H7 (cell line): ENCODE measurements at regions not wholly inside any gene's neighbourhood (a gene's known extent, or its start where the extent isn't known, plus 50 kb on each side); places are given as distances from the start of the nearest gene placed in this dataset.

Experiments
- DNase-seq: peaks from one replicate; pipeline ENCODE4 v3.0.0; 2012
- H3K27me3 ChIP-seq: 2 replicates; pipeline ENCODE4 v1.6.0; 2011; ENCODE audit warnings: mild to moderate bottlenecking, low read length; ENCODE audit not compliant: control insufficient read depth, insufficient read depth
- H3K36me3 ChIP-seq: replicated peaks from 2 replicates; pipeline ENCODE4 v1.5.1; 2011; ENCODE audit warnings: low read length; ENCODE audit not compliant: control insufficient read depth, insufficient read depth
- H3K4me3 ChIP-seq: 2 replicates; pipeline ENCODE4 v1.5.1; 2011; ENCODE audit warnings: low read depth, mild to moderate bottlenecking, control low read depth, low read length, moderate library complexity; ENCODE audit not compliant: insufficient read depth

GRCh38 chr6:66396145-66396544 is 689.1 kb upstream of the EYS start:
- Histone ChIP-seq H3K4me3 (no peak overlapping the region), H3K36me3 (no peaks in the 10 kb centered on the region), H3K27me3 (no peaks in the 10 kb centered on the region)
- DNase-seq = no peak

GRCh38 chr6:66390393-66390792 is 683.4 kb upstream of the EYS start:
- H3K36me3 ChIP-seq = no peaks in the 10 kb centered on the region
- DNase-seq = no peak
- no peaks in the 10 kb centered on the region for H3K27me3 ChIP-seq
- H3K4me3 ChIP-seq = no peak overlapping the region

GRCh38 chr6:66376001-66376400 is 669.0 kb upstream of the EYS start:
- no peak for DNase-seq
- H3K4me3 ChIP-seq = no peak overlapping the region

GRCh38 chr6:66369407-66369806 is 662.4 kb upstream of the EYS start:
- Histone ChIP-seq H3K27me3 (peaks cover 24% of the 10 kb centered on the region), H3K36me3 (no peaks in the 10 kb centered on the region)
- DNase-seq = no peak

More at GRCh38 chr6:66376001-66376400, 669.0 kb upstream of the EYS start:
- Histone ChIP-seq H3K36me3 (no peaks in the 10 kb centered on the region), H3K27me3 (peaks cover 23% of the 10 kb centered on the region)

GRCh38 chr6:66362888-66363287 is 655.9 kb upstream of the EYS start:
- H3K36me3 ChIP-seq = no peaks in the 10 kb centered on the region
- no peaks in the 10 kb centered on the region for H3K27me3 ChIP-seq
- DNase-seq = no peak
- no peak overlapping the region for H3K4me3 ChIP-seq

More at GRCh38 chr6:66369407-66369806, 662.4 kb upstream of the EYS start:
- H3K4me3 ChIP-seq = no peak overlapping the region

GRCh38 chr6:66361886-66362285 is 654.9 kb upstream of the EYS start:
- no peaks in the 10 kb centered on the region for H3K36me3 ChIP-seq
- DNase-seq = no peak
- no peak overlapping the region for H3K4me3 ChIP-seq
- H3K27me3 ChIP-seq = no peaks in the 10 kb centered on the region

GRCh38 chr6:66357781-66358180 is 650.8 kb upstream of the EYS start:
- DNase-seq = no peak
- Histone ChIP-seq H3K27me3 (no peaks in the 10 kb centered on the region), H3K36me3 (no peaks in the 10 kb centered on the region), H3K4me3 (no peak overlapping the region)

- Histone ChIP-seq H3K36me3 (no peaks in the 10 kb centered on the region), H3K27me3 (no peaks in the 10 kb centered on the region), H3K4me3 (no peak overlapping the region)
- no peak for DNase-seq
Observed at GRCh38 chr6:66355471-66355870, 648.4 kb upstream of the EYS start.

- no peak for DNase-seq
Observed at GRCh38 chr6:66344796-66345195, 637.8 kb upstream of the EYS start.

GRCh38 chr6:66340736-66341135 is 633.7 kb upstream of the EYS start:
- Histone ChIP-seq H3K4me3 (no peak overlapping the region), H3K36me3 (no peaks in the 10 kb centered on the region), H3K27me3 (no peaks in the 10 kb centered on the region)
- DNase-seq = no peak

More at GRCh38 chr6:66344796-66345195, 637.8 kb upstream of the EYS start:
- H3K27me3 ChIP-seq = no peaks in the 10 kb centered on the region
- no peaks in the 10 kb centered on the region for H3K36me3 ChIP-seq
- no peak overlapping the region for H3K4me3 ChIP-seq

- no peak for DNase-seq
- Histone ChIP-seq H3K4me3 (no peak overlapping the region), H3K27me3 (no peaks in the 10 kb centered on the region)
Observed at GRCh38 chr6:66336176-66336575, 629.1 kb upstream of the EYS start.

GRCh38 chr6:66328200-66328599 is 621.2 kb upstream of the EYS start:
- DNase-seq = no peak
- Histone ChIP-seq H3K4me3 (no peak overlapping the region), H3K36me3 (no peaks in the 10 kb centered on the region), H3K27me3 (no peaks in the 10 kb centered on the region)

More at GRCh38 chr6:66336176-66336575, 629.1 kb upstream of the EYS start:
- H3K36me3 ChIP-seq = no peaks in the 10 kb centered on the region

GRCh38 chr6:66326228-66326627 is 619.2 kb upstream of the EYS start:
- DNase-seq = no peak
- H3K4me3 ChIP-seq = no peak overlapping the region
- no peaks in the 10 kb centered on the region for H3K27me3 ChIP-seq
- no peaks in the 10 kb centered on the region for H3K36me3 ChIP-seq

GRCh38 chr6:66321017-66321416 is 614.0 kb upstream of the EYS start:
- Histone ChIP-seq H3K36me3 (no peaks in the 10 kb centered on the region), H3K4me3 (no peak overlapping the region), H3K27me3 (no peaks in the 10 kb centered on the region)
- DNase-seq = no peak

- H3K36me3 ChIP-seq = no peaks in the 10 kb centered on the region
- H3K4me3 ChIP-seq = no peak overlapping the region
- no peaks in the 10 kb centered on the region for H3K27me3 ChIP-seq
- no peak for DNase-seq
Observed at GRCh38 chr6:66307490-66307889, 600.5 kb upstream of the EYS start.

- DNase-seq = no peak
- H3K4me3 ChIP-seq = no peak overlapping the region
- H3K36me3 ChIP-seq = no peaks in the 10 kb centered on the region
- H3K27me3 ChIP-seq = no peaks in the 10 kb centered on the region
Observed at GRCh38 chr6:66291905-66292304, 584.9 kb upstream of the EYS start.
